Naive thymus-derived CD4-positive, alpha-beta T cell (primary cell): ENCODE measurements at regions not wholly inside any gene's neighbourhood (a gene's known extent, or its start where the extent isn't known, plus 50 kb on each side); places are given as distances from the start of the nearest gene placed in this dataset.

Experiments
- ATAC-seq: fragments of 150-1000 bp; cut with Tn5 transposase; 2 replicates; pipeline ENCODE4 v1.10.0; 2021; ENCODE audit warnings: mild to moderate bottlenecking, moderate library complexity
- CTCF ChIA-PET: fragments of 350-600 bp; sonication (Branson Sonifier 250); formaldehyde crosslinking; loops from one replicate; lab custom pipeline; 2021; ENCODE audit warnings: antibody characterized with exemption; lab: Charles Lee
- POLR2A ChIA-PET: fragments of 350-600 bp; sonication (Branson Sonifier 250); formaldehyde crosslinking; loops from one replicate; lab custom pipeline; 2021; ENCODE audit warnings: antibody characterized with exemption, inconsistent platforms; lab: Charles Lee
- DNase-seq, 9 donors: peaks; one replicate each; pipeline versions ENCODE4 v3.0.0 to v3.0.0-alpha.2; 2020 to 2022; ENCODE audit warnings: mixed read lengths in 1 of 9
- H3K27ac ChIP-seq: one replicate; pipeline ENCODE4 v1.7.0; 2013; ENCODE audit warnings: mild to moderate bottlenecking, low read depth, low read length, moderate library complexity
- H3K27me3 ChIP-seq, 2 donors: one replicate each; pipeline ENCODE4 v1.7.0; 2013; ENCODE audit warnings: low read length in 2 of 2, mild to moderate bottlenecking in 2 of 2, moderate library complexity in 2 of 2; ENCODE audit not compliant: control insufficient read depth in 2 of 2, insufficient read depth in 2 of 2
- H3K36me3 ChIP-seq, 3 experiments: 1 replicate in 2 of 3; 2 replicates in 1 of 3; pipeline ENCODE4 v1.7.0; 2013; ENCODE audit warnings: low read length in 3 of 3, mild to moderate bottlenecking in 3 of 3, moderate library complexity in 1 of 3; ENCODE audit not compliant: insufficient read depth in 3 of 3, control insufficient read depth in 2 of 3
- H3K4me1 ChIP-seq, 2 donors: one replicate each; pipeline ENCODE4 v1.7.0; 2013; ENCODE audit warnings: low read length in 2 of 2, mild to moderate bottlenecking in 2 of 2, moderate library complexity in 1 of 2; ENCODE audit not compliant: control insufficient read depth in 2 of 2, insufficient read depth in 2 of 2
- H3K4me3 ChIP-seq: 2 replicates; pipeline ENCODE4 v1.7.0; 2013; ENCODE audit warnings: mild to moderate bottlenecking, low read length
- H3K9me3 ChIP-seq, 3 experiments: 1 replicate in 2 of 3; 2 replicates in 1 of 3; pipeline ENCODE4 v1.7.0; 2013; ENCODE audit warnings: low read length in 3 of 3; ENCODE audit not compliant: control insufficient read depth in 2 of 3
- H3K27ac Mint-ChIP-seq, 9 donors: one replicate each; pipeline ENCODE4 v1.8.0; 2020 to 2022; ENCODE audit warnings: mixed read lengths in 9 of 9, mild to moderate bottlenecking in 8 of 9, moderate library complexity in 5 of 9, inconsistent platforms in 2 of 9
- H3K27me3 Mint-ChIP-seq, 5 donors: one replicate each; pipeline ENCODE4 v1.8.0; 2021 to 2022; ENCODE audit warnings: mixed read lengths in 5 of 5, mild to moderate bottlenecking in 1 of 5
- H3K36me3 Mint-ChIP-seq, 5 donors: one replicate each; pipeline ENCODE4 v1.8.0; 2020 to 2022; ENCODE audit warnings: mixed read lengths in 5 of 5, mild to moderate bottlenecking in 3 of 5, inconsistent platforms in 1 of 5
- H3K4me1 Mint-ChIP-seq, 7 donors: one replicate each; pipeline ENCODE4 v1.8.0; 2020 to 2022; ENCODE audit warnings: mixed read lengths in 7 of 7, mild to moderate bottlenecking in 3 of 7, inconsistent platforms in 1 of 7
- H3K4me3 Mint-ChIP-seq, 10 donors: one replicate each; pipeline ENCODE4 v1.8.0; 2020 to 2022; ENCODE audit warnings: mild to moderate bottlenecking in 10 of 10, mixed read lengths in 10 of 10, moderate library complexity in 6 of 10, inconsistent platforms in 2 of 10
- H3K9me3 Mint-ChIP-seq, 11 donors: one replicate each; pipeline ENCODE4 v1.8.0; 2020 to 2022; ENCODE audit warnings: mixed read lengths in 11 of 11, mild to moderate bottlenecking in 4 of 11, inconsistent platforms in 1 of 11, moderate library complexity in 1 of 11
- intact Hi-C, 2 donors: fragments of 100-400 bp; cut with micrococcal nuclease; formaldehyde crosslinking; loops; one replicate each; pipeline ENCODE4 v1.15.1; 2023

GRCh38 chr3:99084826-99085225, 183.3 kb upstream of the DCBLD2 start:
- no peaks in the 10 kb centered on the region for H3K4me1 ChIP-seq
- Mint-ChIP-seq H3K27ac (no peak overlapping the region), H3K9me3 (peaks cover 0 to 10% (median 0%) of the 10 kb centered on the region in 11 donors), H3K36me3 (no peaks in the 10 kb centered on the region), H3K27me3 (peaks cover 0 to 11% (median 7%) of the 10 kb centered on the region in 5 donors), H3K4me1 (no peaks in the 10 kb centered on the region), H3K4me3 (no peak overlapping the region)
- CTCF ChIA-PET: no interaction called here
- DNase-seq (no peak), ATAC-seq (no peak)
- no peak overlapping the region for H3K4me3 ChIP-seq
- POLR2A ChIA-PET: no interaction called here
- H3K36me3 ChIP-seq: no peaks in the 10 kb centered on the region
- H3K27me3 ChIP-seq: no peaks in the 10 kb centered on the region
- H3K9me3 ChIP-seq: no peaks in the 10 kb centered on the region
- intact Hi-C loops: no loop called here
- no peak overlapping the region for H3K27ac ChIP-seq

DNA sequence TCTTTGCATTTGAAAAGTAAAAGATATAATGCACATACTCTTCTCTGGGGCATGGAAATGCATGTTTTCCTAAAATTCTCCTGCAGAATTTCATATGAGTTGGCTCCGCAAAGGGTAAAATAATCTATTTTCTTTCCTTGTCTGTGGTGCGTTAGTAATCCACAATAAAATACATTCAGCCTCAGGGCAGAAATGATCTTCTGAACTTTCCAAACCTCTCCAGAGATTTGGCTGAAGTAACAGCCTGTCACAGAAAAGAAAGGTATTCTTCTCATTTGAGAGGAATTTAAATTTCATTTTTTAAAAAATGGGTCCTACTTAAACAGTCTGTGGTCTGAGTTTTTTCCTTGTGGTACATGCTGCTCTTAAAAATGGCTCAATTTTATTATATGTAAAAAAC, 182.7 kb upstream of the DCBLD2 start:
- no peaks in the 10 kb centered on the region for H3K9me3 ChIP-seq
- CTCF ChIA-PET: no interaction called here
- DNase-seq (no peak), ATAC-seq (no peak)
- H3K4me3 Mint-ChIP-seq: no peak overlapping the region
- no peaks in the 10 kb centered on the region for H3K27me3 ChIP-seq
- peaks cover 0 to 10% (median 0%) of the 10 kb centered on the region in 11 donors for H3K9me3 Mint-ChIP-seq
- H3K36me3 ChIP-seq: no peaks in the 10 kb centered on the region
- POLR2A ChIA-PET: no interaction called here
- H3K27ac Mint-ChIP-seq: no peak overlapping the region
- intact Hi-C loops: no loop called here
- H3K4me1 Mint-ChIP-seq: no peaks in the 10 kb centered on the region
- H3K4me1 ChIP-seq: no peaks in the 10 kb centered on the region
- H3K27me3 Mint-ChIP-seq: peaks cover 0 to 9% (median 7%) of the 10 kb centered on the region in 5 donors
- H3K36me3 Mint-ChIP-seq: no peaks in the 10 kb centered on the region
- H3K27ac ChIP-seq: no peak overlapping the region
- no peak overlapping the region for H3K4me3 ChIP-seq

- H3K27ac Mint-ChIP-seq: no peak overlapping the region
- H3K9me3 Mint-ChIP-seq: peaks cover 0 to 8% (median 4%) of the 10 kb centered on the region in 11 donors
- H3K27me3 Mint-ChIP-seq: peaks cover 0 to 22% (median 12%) of the 10 kb centered on the region in 5 donors
- no peak for ATAC-seq
- H3K27ac ChIP-seq: no peak overlapping the region
- H3K36me3 ChIP-seq: no peaks in the 10 kb centered on the region
- no peaks in the 10 kb centered on the region for H3K27me3 ChIP-seq
- ChIA-PET POLR2A (no interaction called here), CTCF (no interaction called here)
- H3K4me1 ChIP-seq: no peaks in the 10 kb centered on the region
- H3K36me3 Mint-ChIP-seq: peaks cover 0 to 5% (median 0%) of the 10 kb centered on the region in 5 donors
- no peak for DNase-seq
- no peaks in the 10 kb centered on the region for H3K9me3 ChIP-seq
- no peaks in the 10 kb centered on the region for H3K4me1 Mint-ChIP-seq
- no peak overlapping the region for H3K4me3 ChIP-seq
- H3K4me3 Mint-ChIP-seq: no peak overlapping the region
- intact Hi-C loops: no loop called here
Observed at GRCh38 chr3:99071096-99071495, 169.6 kb upstream of the DCBLD2 start.

GRCh38 chr3:99069973-99070372, 168.5 kb upstream of the DCBLD2 start:
- peaks cover 0 to 32% (median 14%) of the 10 kb centered on the region in 5 donors for H3K27me3 Mint-ChIP-seq
- Histone ChIP-seq H3K27me3 (no peaks in the 10 kb centered on the region), H3K4me3 (no peak overlapping the region), H3K36me3 (no peaks in the 10 kb centered on the region), H3K9me3 (no peaks in the 10 kb centered on the region), H3K27ac (no peak overlapping the region), H3K4me1 (no peaks in the 10 kb centered on the region)
- H3K9me3 Mint-ChIP-seq: peaks cover 0 to 14% (median 5%) of the 10 kb centered on the region in 11 donors
- no peak for DNase-seq
- CTCF ChIA-PET: no interaction called here
- no peak overlapping the region for H3K27ac Mint-ChIP-seq
- intact Hi-C loops: no loop called here
- H3K4me1 Mint-ChIP-seq: no peaks in the 10 kb centered on the region
- POLR2A ChIA-PET: no interaction called here
- H3K4me3 Mint-ChIP-seq: no peak overlapping the region
- H3K36me3 Mint-ChIP-seq: peaks cover 0 to 9% (median 0%) of the 10 kb centered on the region in 5 donors
- ATAC-seq: no peak

DNA sequence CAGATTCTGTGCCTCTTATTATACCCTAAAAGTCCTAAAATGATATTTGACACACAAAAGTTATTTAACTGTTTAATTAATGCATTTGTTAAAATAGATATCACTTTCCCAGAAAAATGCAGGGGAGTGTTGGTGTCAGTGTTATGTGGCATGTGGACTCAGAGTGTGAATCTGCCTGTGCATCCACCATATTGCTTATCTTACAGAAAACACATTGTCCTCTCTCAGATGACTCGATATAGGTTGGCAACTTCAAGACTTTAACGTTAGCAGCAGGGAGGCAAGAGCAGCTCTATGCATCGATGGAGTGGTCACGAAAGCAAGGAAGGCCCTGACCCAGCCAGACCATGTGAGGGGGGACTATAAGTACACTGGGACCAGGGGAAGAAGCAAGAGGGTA, 165.4 kb upstream of the DCBLD2 start:
- H3K9me3 Mint-ChIP-seq: peaks cover 0 to 20% (median 4%) of the 10 kb centered on the region in 11 donors

GRCh38 chr3:99049164-99049563, 147.7 kb upstream of the DCBLD2 start:
- Mint-ChIP-seq H3K27me3 (peaks cover 0 to 7% (median 0%) of the 10 kb centered on the region in 5 donors), H3K4me1 (peaks cover 0 to 2% (median 0%) of the 10 kb centered on the region in 7 donors), H3K9me3 (peaks cover 0 to 6% (median 0%) of the 10 kb centered on the region in 11 donors), H3K36me3 (no peaks in the 10 kb centered on the region), H3K4me3 (no peak overlapping the region), H3K27ac (no peak overlapping the region)
- Histone ChIP-seq H3K27me3 (no peaks in the 10 kb centered on the region), H3K36me3 (no peaks in the 10 kb centered on the region), H3K4me3 (no peak overlapping the region), H3K27ac (no peak overlapping the region), H3K9me3 (no peaks in the 10 kb centered on the region), H3K4me1 (no peaks in the 10 kb centered on the region)
- DNase-seq (no peak), ATAC-seq (no peak)
- intact Hi-C loops: no loop called here
- ChIA-PET POLR2A (no interaction called here), CTCF (no interaction called here)

More for the DNA sequence above, 165.4 kb upstream of the DCBLD2 start:
- POLR2A ChIA-PET: no interaction called here
- DNase-seq (no peak), ATAC-seq (no peak)
- H3K27me3 Mint-ChIP-seq: peaks cover 0 to 28% (median 14%) of the 10 kb centered on the region in 5 donors
- intact Hi-C loops: no loop called here
- Histone ChIP-seq H3K4me1 (no peaks in the 10 kb centered on the region), H3K27me3 (no peaks in the 10 kb centered on the region), H3K4me3 (no peak overlapping the region), H3K9me3 (no peaks in the 10 kb centered on the region), H3K36me3 (no peaks in the 10 kb centered on the region), H3K27ac (no peak overlapping the region)
- peaks cover 0 to 7% (median 0%) of the 10 kb centered on the region in 5 donors for H3K36me3 Mint-ChIP-seq
- no peaks in the 10 kb centered on the region for H3K4me1 Mint-ChIP-seq
- no peak overlapping the region for H3K4me3 Mint-ChIP-seq
- CTCF ChIA-PET: no interaction called here
- H3K27ac Mint-ChIP-seq: no peak overlapping the region

DNA sequence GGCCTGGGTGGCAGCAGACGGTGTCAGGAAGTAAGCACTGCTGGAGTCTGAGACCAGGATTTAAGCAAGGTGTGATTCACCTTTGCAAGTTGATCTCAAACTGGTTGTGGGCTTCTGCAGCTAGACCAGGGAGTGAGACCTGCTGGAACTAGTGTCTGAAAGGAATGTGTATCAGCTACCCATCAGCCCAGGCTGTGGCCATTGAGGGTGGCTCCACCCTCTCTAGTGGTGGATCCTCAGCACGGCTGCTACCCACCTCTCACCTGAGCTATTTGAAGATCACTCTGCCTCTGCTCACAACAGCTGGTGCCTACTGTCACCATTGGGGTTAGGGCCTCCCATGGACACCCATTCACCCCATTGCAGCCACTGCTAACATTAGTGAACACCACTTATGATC, 140.3 kb upstream of the DCBLD2 start:
- Mint-ChIP-seq H3K4me1 (no peaks in the 10 kb centered on the region), H3K4me3 (no peak overlapping the region), H3K27me3 (no peaks in the 10 kb centered on the region), H3K36me3 (no peaks in the 10 kb centered on the region), H3K27ac (no peak overlapping the region), H3K9me3 (peaks cover 0 to 6% (median 0%) of the 10 kb centered on the region in 11 donors)
- H3K27ac ChIP-seq: no peak overlapping the region
- H3K4me3 ChIP-seq: no peak overlapping the region
- DNase-seq: no peak
- H3K9me3 ChIP-seq: no peaks in the 10 kb centered on the region
- ATAC-seq: no peak
- no peaks in the 10 kb centered on the region for H3K27me3 ChIP-seq
- CTCF ChIA-PET: no interaction called here
- intact Hi-C loops: no loop called here
- no peaks in the 10 kb centered on the region for H3K4me1 ChIP-seq
- POLR2A ChIA-PET: no interaction called here
- no peaks in the 10 kb centered on the region for H3K36me3 ChIP-seq
